PC-9 (cell line): ENCODE measurements at regions not wholly inside any gene's neighbourhood (a gene's known extent, or its start where the extent isn't known, plus 50 kb on each side); places are given as distances from the start of the nearest gene placed in this dataset.

Source experiments
- BruUV-seq: library from RNA; stranded (reverse); fragments of 400-500 nt; replicated peaks from 2 replicates; lab custom pipeline; 2021; lab: Mats Ljungman, UMichigan
- CTCF ChIA-PET: fragments of 300-600 bp; sonication (Branson Sonifier 250); formaldehyde crosslinking; loops from one replicate; lab custom pipeline; 2022; ENCODE audit warnings: antibody characterized with exemption; lab: Charles Lee
- POLR2A ChIA-PET: fragments of 300-600 bp; sonication (Branson Sonifier 250); formaldehyde crosslinking; loops from one replicate; lab custom pipeline; 2022; ENCODE audit warnings: antibody characterized with exemption; ENCODE audit not compliant: unreplicated experiment; lab: Charles Lee
- DNase-seq, 2 experiments: peaks; one replicate each; pipeline versions ENCODE4 v3.0.0 to v3.0.0-alpha.2; 2015 to 2022; ENCODE audit warnings: mixed read lengths in 1 of 2
- H2AFZ ChIP-seq: fragments of 200-600 bp; sonication (generic); 2 replicates; pipeline ENCODE4 v1.8.1; 2017; ENCODE audit warnings: antibody characterized with exemption
- H3F3A ChIP-seq: fragments of 200-600 bp; sonication (generic); 2 replicates; pipeline ENCODE4 v1.8.1; 2017; ENCODE audit warnings: antibody characterized with exemption, mild to moderate bottlenecking, low read depth; ENCODE audit not compliant: insufficient read depth
- H3K27ac ChIP-seq: fragments of 200-600 bp; sonication (generic); 2 replicates; pipeline ENCODE4 v1.6.1; 2016; ENCODE audit warnings: mixed run types
- H3K27me3 ChIP-seq: fragments of 200-600 bp; sonication (generic); 2 replicates; pipeline ENCODE4 v1.6.1; 2016; ENCODE audit warnings: low read depth, mixed run types; ENCODE audit not compliant: insufficient read depth
- H3K36me3 ChIP-seq: fragments of 200-600 bp; sonication (generic); 2 replicates; pipeline ENCODE4 v1.6.1; 2016; ENCODE audit warnings: low read depth, mixed run types
- H3K4me1 ChIP-seq: fragments of 200-600 bp; sonication (generic); replicated peaks from 2 replicates; pipeline ENCODE4 v1.6.1; 2016; ENCODE audit warnings: mixed run types; ENCODE audit not compliant: insufficient read depth
- H3K4me2 ChIP-seq: fragments of 200-600 bp; sonication (generic); 2 replicates; pipeline ENCODE4 v1.6.1; 2017; ENCODE audit warnings: mixed run types
- H3K4me3 ChIP-seq: fragments of 200-600 bp; sonication (generic); 2 replicates; pipeline ENCODE4 v1.6.1; 2016; ENCODE audit warnings: mixed run types
- H3K79me2 ChIP-seq: fragments of 200-600 bp; sonication (generic); 2 replicates; pipeline ENCODE4 v1.6.1; 2017; ENCODE audit warnings: low read depth, mixed run types
- H3K9me2 ChIP-seq: fragments of 200-600 bp; sonication (generic); 2 replicates; pipeline ENCODE4 v1.8.1; 2017; ENCODE audit warnings: mild to moderate bottlenecking; ENCODE audit not compliant: insufficient read depth
- H3K9me3 ChIP-seq: fragments of 200-600 bp; sonication (generic); 2 replicates; pipeline ENCODE4 v1.8.1; 2016; ENCODE audit warnings: low read depth; ENCODE audit not compliant: insufficient read depth
- H4K20me1 ChIP-seq: fragments of 200-600 bp; sonication (generic); 2 replicates; pipeline ENCODE4 v1.8.1; 2017; ENCODE audit not compliant: insufficient read depth
- EZH2 ChIP-seq: fragments of 200-600 bp; sonication (generic); IDR thresholded peaks from 2 replicates; pipeline ENCODE4 v1.8.0; 2017; ENCODE audit warnings: antibody characterized with exemption, low read depth
- intact Hi-C: fragments of 100-400 bp; cut with micrococcal nuclease; formaldehyde crosslinking; loops from one replicate; pipeline ENCODE4 v1.10.0; 2022; ENCODE audit not compliant: unreplicated experiment
- TF ChIP-seq, protein P1 (sequence below): fragments of 200-600 bp; sonication (generic); conservative IDR thresholded peaks from 2 replicates; pipeline ENCODE4 v1.6.1; 2017; ENCODE audit warnings: mixed run types, antibody characterized with exemption, mild to moderate bottlenecking, moderate library complexity

DNA sequence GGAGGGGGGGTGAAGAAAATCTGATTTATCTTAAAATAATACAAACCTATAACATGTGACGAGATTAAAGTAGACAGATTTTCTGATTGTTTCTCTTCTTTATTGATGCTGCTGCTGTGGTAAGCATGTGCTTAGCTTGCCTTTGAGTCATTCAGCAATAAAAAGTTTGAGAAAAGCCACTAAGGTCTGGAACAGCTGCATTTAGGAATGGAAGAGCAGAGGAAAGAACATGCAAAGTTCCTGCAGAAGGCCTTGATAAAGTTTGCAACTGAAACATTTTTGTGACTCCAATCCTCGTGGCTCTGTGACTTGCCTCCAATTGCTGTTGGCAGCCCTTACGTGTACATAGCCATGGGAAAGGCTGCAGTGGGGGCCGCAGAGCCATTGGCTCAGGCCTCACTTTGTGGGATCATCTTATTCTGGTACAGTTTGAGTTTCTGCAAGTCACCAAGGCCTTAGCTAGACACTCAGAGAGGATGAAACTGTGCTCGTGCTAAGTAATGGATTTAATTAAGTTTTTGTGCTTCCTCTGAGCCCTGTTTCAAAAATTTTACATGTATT is 370.2 kb downstream of the AASDHPPT start:
- no peak overlapping the region for H3K4me3 ChIP-seq
- H3K79me2 ChIP-seq: no peaks in the 10 kb centered on the region
- H3K27ac ChIP-seq: no peak overlapping the region
- DNase-seq: no peak
- no peak overlapping the region for H3K4me2 ChIP-seq
- no peaks in the 10 kb centered on the region for H3F3A ChIP-seq
- no peaks in the 10 kb centered on the region for H3K4me1 ChIP-seq
- H3K27me3 ChIP-seq: no peaks in the 10 kb centered on the region
- POLR2A ChIA-PET: no interaction called here
- H2AFZ ChIP-seq: no peak overlapping the region
- no peaks in the 10 kb centered on the region for H3K36me3 ChIP-seq
- H3K9me3 ChIP-seq: no peaks in the 10 kb centered on the region; the same call in 1 of the 2 replicates
- no peaks in the 10 kb centered on the region for H3K9me2 ChIP-seq
- BruUV-seq: no TSS peak
- H4K20me1 ChIP-seq: no peaks in the 10 kb centered on the region
- no peak for TF ChIP-seq EZH2
- TF ChIP-seq, protein P1, sequence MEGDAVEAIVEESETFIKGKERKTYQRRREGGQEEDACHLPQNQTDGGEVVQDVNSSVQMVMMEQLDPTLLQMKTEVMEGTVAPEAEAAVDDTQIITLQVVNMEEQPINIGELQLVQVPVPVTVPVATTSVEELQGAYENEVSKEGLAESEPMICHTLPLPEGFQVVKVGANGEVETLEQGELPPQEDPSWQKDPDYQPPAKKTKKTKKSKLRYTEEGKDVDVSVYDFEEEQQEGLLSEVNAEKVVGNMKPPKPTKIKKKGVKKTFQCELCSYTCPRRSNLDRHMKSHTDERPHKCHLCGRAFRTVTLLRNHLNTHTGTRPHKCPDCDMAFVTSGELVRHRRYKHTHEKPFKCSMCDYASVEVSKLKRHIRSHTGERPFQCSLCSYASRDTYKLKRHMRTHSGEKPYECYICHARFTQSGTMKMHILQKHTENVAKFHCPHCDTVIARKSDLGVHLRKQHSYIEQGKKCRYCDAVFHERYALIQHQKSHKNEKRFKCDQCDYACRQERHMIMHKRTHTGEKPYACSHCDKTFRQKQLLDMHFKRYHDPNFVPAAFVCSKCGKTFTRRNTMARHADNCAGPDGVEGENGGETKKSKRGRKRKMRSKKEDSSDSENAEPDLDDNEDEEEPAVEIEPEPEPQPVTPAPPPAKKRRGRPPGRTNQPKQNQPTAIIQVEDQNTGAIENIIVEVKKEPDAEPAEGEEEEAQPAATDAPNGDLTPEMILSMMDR: no peak
- intact Hi-C loops: no loop called here
- CTCF ChIA-PET: no interaction called here

DNA sequence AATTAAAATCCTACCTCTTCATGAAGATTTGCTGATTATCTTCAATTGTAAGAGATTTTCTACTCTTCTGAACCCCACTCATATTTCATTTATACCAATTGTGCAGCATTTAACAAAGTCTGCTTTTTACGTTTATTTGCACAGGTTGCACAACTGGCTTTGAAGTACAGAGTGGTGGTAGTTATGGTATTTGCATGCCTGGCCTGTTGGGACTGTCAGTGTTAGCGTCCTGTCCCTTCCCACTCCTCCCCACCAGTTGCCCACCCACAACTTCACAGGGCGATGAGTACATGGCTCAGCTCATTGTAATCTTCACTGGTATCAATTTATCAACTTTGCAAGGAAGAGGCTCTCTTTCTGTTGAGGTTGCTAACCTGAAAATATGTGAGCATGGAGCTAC is 372.3 kb downstream of the AASDHPPT start:
- intact Hi-C loops: no loop called here
- H3K27me3 ChIP-seq: no peaks in the 10 kb centered on the region
- no peak overlapping the region for H3K4me3 ChIP-seq
- H3K9me3 ChIP-seq: peaks cover 10% of the 10 kb centered on the region
- CTCF ChIA-PET: no interaction called here
- H3K4me1 ChIP-seq: no peaks in the 10 kb centered on the region
- no peak overlapping the region; the same call in 1 of the 2 replicates for H2AFZ ChIP-seq
- no peak overlapping the region for H3K27ac ChIP-seq
- TF ChIP-seq, protein P1: no peak
- no peak for TF ChIP-seq EZH2
- POLR2A ChIA-PET: no interaction called here
- H4K20me1 ChIP-seq: no peaks in the 10 kb centered on the region
- no peak overlapping the region for H3K4me2 ChIP-seq
- no TSS peak for BruUV-seq
- H3K36me3 ChIP-seq: no peaks in the 10 kb centered on the region
- DNase-seq: no peak
- no peaks in the 10 kb centered on the region for H3F3A ChIP-seq
- no peaks in the 10 kb centered on the region for H3K9me2 ChIP-seq
- H3K79me2 ChIP-seq: no peaks in the 10 kb centered on the region

- H3K4me1 ChIP-seq: no peaks in the 10 kb centered on the region
- H2AFZ ChIP-seq: no peak overlapping the region
- TF ChIP-seq, protein P1: no peak
- no peak for TF ChIP-seq EZH2
- ChIA-PET POLR2A (no interaction called here), CTCF (no interaction called here)
- no peaks in the 10 kb centered on the region for H3K27me3 ChIP-seq
- no TSS peak for BruUV-seq
- no peak overlapping the region for H3K27ac ChIP-seq
- H3K79me2 ChIP-seq: no peaks in the 10 kb centered on the region
- intact Hi-C loops: no loop called here
- peaks cover 10% of the 10 kb centered on the region for H3K9me3 ChIP-seq
- no peaks in the 10 kb centered on the region for H3K36me3 ChIP-seq
- no peak overlapping the region for H3K4me3 ChIP-seq
- no peak for DNase-seq
- no peaks in the 10 kb centered on the region for H3K9me2 ChIP-seq
- no peaks in the 10 kb centered on the region for H3F3A ChIP-seq
- no peak overlapping the region for H3K4me2 ChIP-seq
- H4K20me1 ChIP-seq: no peaks in the 10 kb centered on the region
These were observed 373.9 kb downstream of the AASDHPPT start for GRCh38 chr11:106451228-106451922.
